PC-9 (cell line): ENCODE measurements at regions not wholly inside any gene's neighbourhood (a gene's known extent, or its start where the extent isn't known, plus 50 kb on each side); places are given as distances from the start of the nearest gene placed in this dataset.
"Not testable (repeated sequence)": the region's sequence is repeated elsewhere in the genome, so short reads cannot be mapped to it uniquely, and the experiment has no call there.

Source experiments
- BruUV-seq: library from RNA; stranded (reverse); fragments of 400-500 nt; replicated peaks from 2 replicates; lab custom pipeline; 2021; lab: Mats Ljungman, UMichigan
- CTCF ChIA-PET: fragments of 300-600 bp; sonication (Branson Sonifier 250); formaldehyde crosslinking; loops from one replicate; lab custom pipeline; 2022; ENCODE audit warnings: antibody characterized with exemption; lab: Charles Lee
- POLR2A ChIA-PET: fragments of 300-600 bp; sonication (Branson Sonifier 250); formaldehyde crosslinking; loops from one replicate; lab custom pipeline; 2022; ENCODE audit warnings: antibody characterized with exemption; ENCODE audit not compliant: unreplicated experiment; lab: Charles Lee
- DNase-seq, 2 experiments: peaks; one replicate each; pipeline versions ENCODE4 v3.0.0 to v3.0.0-alpha.2; 2015 to 2022; ENCODE audit warnings: mixed read lengths in 1 of 2
- H2AFZ ChIP-seq: fragments of 200-600 bp; sonication (generic); 2 replicates; pipeline ENCODE4 v1.8.1; 2017; ENCODE audit warnings: antibody characterized with exemption
- H3F3A ChIP-seq: fragments of 200-600 bp; sonication (generic); 2 replicates; pipeline ENCODE4 v1.8.1; 2017; ENCODE audit warnings: antibody characterized with exemption, mild to moderate bottlenecking, low read depth; ENCODE audit not compliant: insufficient read depth
- H3K27ac ChIP-seq: fragments of 200-600 bp; sonication (generic); 2 replicates; pipeline ENCODE4 v1.6.1; 2016; ENCODE audit warnings: mixed run types
- H3K27me3 ChIP-seq: fragments of 200-600 bp; sonication (generic); 2 replicates; pipeline ENCODE4 v1.6.1; 2016; ENCODE audit warnings: low read depth, mixed run types; ENCODE audit not compliant: insufficient read depth
- H3K36me3 ChIP-seq: fragments of 200-600 bp; sonication (generic); 2 replicates; pipeline ENCODE4 v1.6.1; 2016; ENCODE audit warnings: low read depth, mixed run types
- H3K4me1 ChIP-seq: fragments of 200-600 bp; sonication (generic); replicated peaks from 2 replicates; pipeline ENCODE4 v1.6.1; 2016; ENCODE audit warnings: mixed run types; ENCODE audit not compliant: insufficient read depth
- H3K4me2 ChIP-seq: fragments of 200-600 bp; sonication (generic); 2 replicates; pipeline ENCODE4 v1.6.1; 2017; ENCODE audit warnings: mixed run types
- H3K4me3 ChIP-seq: fragments of 200-600 bp; sonication (generic); 2 replicates; pipeline ENCODE4 v1.6.1; 2016; ENCODE audit warnings: mixed run types
- H3K79me2 ChIP-seq: fragments of 200-600 bp; sonication (generic); 2 replicates; pipeline ENCODE4 v1.6.1; 2017; ENCODE audit warnings: low read depth, mixed run types
- H3K9me2 ChIP-seq: fragments of 200-600 bp; sonication (generic); 2 replicates; pipeline ENCODE4 v1.8.1; 2017; ENCODE audit warnings: mild to moderate bottlenecking; ENCODE audit not compliant: insufficient read depth
- H3K9me3 ChIP-seq: fragments of 200-600 bp; sonication (generic); 2 replicates; pipeline ENCODE4 v1.8.1; 2016; ENCODE audit warnings: low read depth; ENCODE audit not compliant: insufficient read depth
- H4K20me1 ChIP-seq: fragments of 200-600 bp; sonication (generic); 2 replicates; pipeline ENCODE4 v1.8.1; 2017; ENCODE audit not compliant: insufficient read depth
- EZH2 ChIP-seq: fragments of 200-600 bp; sonication (generic); IDR thresholded peaks from 2 replicates; pipeline ENCODE4 v1.8.0; 2017; ENCODE audit warnings: antibody characterized with exemption, low read depth
- intact Hi-C: fragments of 100-400 bp; cut with micrococcal nuclease; formaldehyde crosslinking; loops from one replicate; pipeline ENCODE4 v1.10.0; 2022; ENCODE audit not compliant: unreplicated experiment
- TF ChIP-seq, protein P1 (sequence below): fragments of 200-600 bp; sonication (generic); conservative IDR thresholded peaks from 2 replicates; pipeline ENCODE4 v1.6.1; 2017; ENCODE audit warnings: mixed run types, antibody characterized with exemption, mild to moderate bottlenecking, moderate library complexity

DNA sequence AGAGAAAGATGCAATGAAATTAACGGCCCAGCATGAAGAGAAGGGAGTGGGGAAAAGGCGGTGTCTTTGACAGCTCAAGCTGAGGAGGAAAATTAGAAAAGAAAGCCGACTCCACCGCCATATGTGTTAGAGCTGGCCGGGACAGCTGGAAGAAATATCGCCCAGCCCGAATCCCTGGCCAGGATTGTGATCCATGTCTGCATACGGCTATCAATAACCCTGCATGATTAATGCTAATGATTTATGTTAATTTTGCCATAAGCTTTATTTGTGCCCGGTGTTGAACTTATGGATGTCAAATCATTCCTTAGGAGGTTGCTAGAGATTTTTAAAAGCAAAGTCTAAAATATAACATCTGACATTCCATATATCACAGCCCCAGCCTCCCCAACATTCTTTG, 263.4 kb upstream of the ZNF507 start:
- H3K4me2 ChIP-seq, result no peak overlapping the region
- no peaks in the 10 kb centered on the region for H3K9me3 ChIP-seq
- CTCF ChIA-PET, result no interaction called here
- DNase-seq, result no peak
- no peaks in the 10 kb centered on the region for H3K36me3 ChIP-seq
- H3F3A ChIP-seq, result no peaks in the 10 kb centered on the region
- H3K4me3 ChIP-seq, result no peak overlapping the region
- no peak overlapping the region for H3K27ac ChIP-seq
- H3K27me3 ChIP-seq, result peaks cover 9% of the 10 kb centered on the region
- TF ChIP-seq EZH2, result no peak
- TF ChIP-seq, protein P1, sequence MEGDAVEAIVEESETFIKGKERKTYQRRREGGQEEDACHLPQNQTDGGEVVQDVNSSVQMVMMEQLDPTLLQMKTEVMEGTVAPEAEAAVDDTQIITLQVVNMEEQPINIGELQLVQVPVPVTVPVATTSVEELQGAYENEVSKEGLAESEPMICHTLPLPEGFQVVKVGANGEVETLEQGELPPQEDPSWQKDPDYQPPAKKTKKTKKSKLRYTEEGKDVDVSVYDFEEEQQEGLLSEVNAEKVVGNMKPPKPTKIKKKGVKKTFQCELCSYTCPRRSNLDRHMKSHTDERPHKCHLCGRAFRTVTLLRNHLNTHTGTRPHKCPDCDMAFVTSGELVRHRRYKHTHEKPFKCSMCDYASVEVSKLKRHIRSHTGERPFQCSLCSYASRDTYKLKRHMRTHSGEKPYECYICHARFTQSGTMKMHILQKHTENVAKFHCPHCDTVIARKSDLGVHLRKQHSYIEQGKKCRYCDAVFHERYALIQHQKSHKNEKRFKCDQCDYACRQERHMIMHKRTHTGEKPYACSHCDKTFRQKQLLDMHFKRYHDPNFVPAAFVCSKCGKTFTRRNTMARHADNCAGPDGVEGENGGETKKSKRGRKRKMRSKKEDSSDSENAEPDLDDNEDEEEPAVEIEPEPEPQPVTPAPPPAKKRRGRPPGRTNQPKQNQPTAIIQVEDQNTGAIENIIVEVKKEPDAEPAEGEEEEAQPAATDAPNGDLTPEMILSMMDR, result no peak
- H3K9me2 ChIP-seq, result no peaks in the 10 kb centered on the region
- POLR2A ChIA-PET, result no interaction called here
- H2AFZ ChIP-seq, result no peak overlapping the region
- intact Hi-C loops, result no loop called here
- BruUV-seq, result no TSS peak
- no peaks in the 10 kb centered on the region for H3K4me1 ChIP-seq
- no peaks in the 10 kb centered on the region for H4K20me1 ChIP-seq
- H3K79me2 ChIP-seq, result no peaks in the 10 kb centered on the region

DNA sequence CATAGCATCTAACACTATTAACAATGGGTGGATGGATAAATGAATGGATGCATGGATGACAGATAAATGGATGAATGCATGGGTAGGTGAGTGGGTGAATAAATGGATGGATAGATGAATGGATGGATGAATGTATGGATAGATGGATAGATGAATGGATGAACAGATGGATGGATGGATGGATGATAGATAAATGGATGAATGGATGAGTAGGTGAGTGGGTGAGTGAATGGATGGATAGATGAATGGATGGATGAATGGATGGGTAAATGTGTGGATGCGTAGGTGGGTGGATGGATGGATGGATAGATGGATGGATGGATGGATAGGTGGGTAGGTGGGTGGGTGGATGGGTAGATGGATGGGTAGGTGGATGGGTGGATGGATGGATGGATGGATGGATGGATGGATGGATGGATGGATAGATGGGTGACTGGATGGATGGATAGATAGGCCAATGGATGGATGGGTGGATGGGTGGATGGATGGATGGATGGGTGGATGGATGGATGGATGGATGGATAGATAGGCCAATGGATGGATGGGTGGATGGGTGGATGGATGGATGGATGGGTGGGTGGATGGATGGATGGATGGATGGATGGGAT, 260.6 kb upstream of the ZNF507 start:
- CTCF ChIA-PET, BruUV-seq, H3K4me1 ChIP-seq: not testable (repeated sequence)

DNA sequence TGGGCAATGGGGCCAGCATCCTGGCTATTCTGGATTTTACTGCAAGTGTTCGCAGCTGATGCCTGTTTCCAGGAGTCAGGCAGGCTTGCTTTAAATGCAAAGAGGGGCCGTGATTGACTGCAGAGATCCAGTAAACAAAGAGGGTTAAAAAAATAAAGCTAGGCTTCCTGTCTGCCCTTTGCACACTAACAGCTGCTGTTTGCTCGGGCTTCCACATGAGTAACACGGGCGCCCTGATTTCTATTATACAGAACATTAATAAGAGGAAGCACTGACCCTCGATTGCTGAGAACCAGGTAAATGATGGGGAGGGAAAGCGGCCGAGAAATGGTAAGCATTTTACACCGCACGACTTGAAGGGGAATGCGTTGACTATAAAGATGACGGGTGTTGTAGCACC, 254.2 kb upstream of the ZNF507 start:
- no peak overlapping the region for H2AFZ ChIP-seq
- H4K20me1 ChIP-seq, result no peaks in the 10 kb centered on the region
- BruUV-seq, result no TSS peak
- POLR2A ChIA-PET, result no interaction called here
- H3K79me2 ChIP-seq, result no peaks in the 10 kb centered on the region
- CTCF ChIA-PET, result no interaction called here
- DNase-seq, result no peak
- TF ChIP-seq, protein P1, result no peak
- no peak for TF ChIP-seq EZH2
- H3K4me3 ChIP-seq, result no peak overlapping the region
- peaks cover 21% of the 10 kb centered on the region for H3K27me3 ChIP-seq
- H3K27ac ChIP-seq, result no peak overlapping the region
- no peaks in the 10 kb centered on the region for H3K9me3 ChIP-seq
- no peaks in the 10 kb centered on the region for H3K9me2 ChIP-seq
- no peak overlapping the region for H3K4me2 ChIP-seq
- no peaks in the 10 kb centered on the region for H3F3A ChIP-seq
- H3K36me3 ChIP-seq, result no peaks in the 10 kb centered on the region
- intact Hi-C loops, result no loop called here
- H3K4me1 ChIP-seq, result no peaks in the 10 kb centered on the region

More for the DNA sequence above, 260.6 kb upstream of the ZNF507 start:
- H3K4me2 ChIP-seq, H2AFZ ChIP-seq, DNase-seq, H4K20me1 ChIP-seq, H3K9me3 ChIP-seq, H3K4me3 ChIP-seq, H3K36me3 ChIP-seq, POLR2A ChIA-PET, H3K9me2 ChIP-seq, H3K27ac ChIP-seq, H3F3A ChIP-seq, intact Hi-C loops, H3K79me2 ChIP-seq: not testable (repeated sequence)
- peaks cover 22% of the 10 kb centered on the region for H3K27me3 ChIP-seq

DNA sequence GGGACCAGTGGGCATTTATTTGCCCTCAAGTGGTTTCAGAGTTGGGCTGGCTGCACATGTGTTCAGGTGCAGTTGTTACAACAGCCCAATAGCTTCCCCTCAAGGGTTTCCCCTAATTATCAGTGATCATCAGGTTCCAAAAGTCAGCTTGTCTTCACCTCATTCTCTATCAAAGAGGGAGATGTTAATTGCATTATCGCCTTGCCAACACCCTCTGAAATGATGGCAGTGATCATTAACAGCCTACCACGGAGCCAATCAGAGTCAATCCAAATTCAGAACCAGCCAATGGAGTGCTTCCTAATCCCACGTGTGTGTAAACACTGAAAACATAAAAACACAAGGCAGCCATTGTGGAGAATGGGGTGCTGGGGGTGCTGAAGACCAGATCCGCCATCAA, 248.4 kb upstream of the ZNF507 start:
- ChIA-PET CTCF (no interaction called here), POLR2A (no interaction called here)
- no TSS peak for BruUV-seq
- peaks cover 15% of the 10 kb centered on the region; the same call in 1 of the 2 replicates for H3K27me3 ChIP-seq
- DNase-seq, result no peak
- no peaks in the 10 kb centered on the region for H4K20me1 ChIP-seq
- TF ChIP-seq, protein P1, result no peak
- TF ChIP-seq EZH2, result no peak
- H3F3A ChIP-seq, result no peaks in the 10 kb centered on the region
- H2AFZ ChIP-seq, result no peak overlapping the region
- no peaks in the 10 kb centered on the region for H3K9me2 ChIP-seq
- no peaks in the 10 kb centered on the region for H3K9me3 ChIP-seq
- H3K4me2 ChIP-seq, result no peak overlapping the region
- no peaks in the 10 kb centered on the region for H3K36me3 ChIP-seq
- no peaks in the 10 kb centered on the region for H3K4me1 ChIP-seq
- intact Hi-C loops, result no loop called here
- no peak overlapping the region for H3K27ac ChIP-seq
- no peak overlapping the region for H3K4me3 ChIP-seq
- H3K79me2 ChIP-seq, result no peaks in the 10 kb centered on the region
